C4-2B (cell line): ENCODE measurements at regions not wholly inside any gene's neighbourhood (a gene's known extent, or its start where the extent isn't known, plus 50 kb on each side); places are given as distances from the start of the nearest gene placed in this dataset.

ENCODE experiments used
- ZFX ChIP-seq: fragments of 450-650 bp; IDR thresholded peaks from 2 replicates; pipeline ENCODE4 v1.6.1; 2017
- TF ChIP-seq, protein P1 (sequence below): fragments of 450-650 bp; conservative IDR thresholded peaks from 2 replicates; pipeline ENCODE4 v1.5.1; 2017; ENCODE audit warnings: mild to moderate bottlenecking

- TF ChIP-seq, protein P1, sequence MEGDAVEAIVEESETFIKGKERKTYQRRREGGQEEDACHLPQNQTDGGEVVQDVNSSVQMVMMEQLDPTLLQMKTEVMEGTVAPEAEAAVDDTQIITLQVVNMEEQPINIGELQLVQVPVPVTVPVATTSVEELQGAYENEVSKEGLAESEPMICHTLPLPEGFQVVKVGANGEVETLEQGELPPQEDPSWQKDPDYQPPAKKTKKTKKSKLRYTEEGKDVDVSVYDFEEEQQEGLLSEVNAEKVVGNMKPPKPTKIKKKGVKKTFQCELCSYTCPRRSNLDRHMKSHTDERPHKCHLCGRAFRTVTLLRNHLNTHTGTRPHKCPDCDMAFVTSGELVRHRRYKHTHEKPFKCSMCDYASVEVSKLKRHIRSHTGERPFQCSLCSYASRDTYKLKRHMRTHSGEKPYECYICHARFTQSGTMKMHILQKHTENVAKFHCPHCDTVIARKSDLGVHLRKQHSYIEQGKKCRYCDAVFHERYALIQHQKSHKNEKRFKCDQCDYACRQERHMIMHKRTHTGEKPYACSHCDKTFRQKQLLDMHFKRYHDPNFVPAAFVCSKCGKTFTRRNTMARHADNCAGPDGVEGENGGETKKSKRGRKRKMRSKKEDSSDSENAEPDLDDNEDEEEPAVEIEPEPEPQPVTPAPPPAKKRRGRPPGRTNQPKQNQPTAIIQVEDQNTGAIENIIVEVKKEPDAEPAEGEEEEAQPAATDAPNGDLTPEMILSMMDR, result no peak
- no peak for TF ChIP-seq ZFX
These were observed 163.5 kb upstream of the CDH11 start for GRCh38 chr16:65285128-65286048.
